Smooth muscle cell (in vitro differentiated cells): ENCODE measurements at regions not wholly inside any gene's neighbourhood (a gene's known extent, or its start where the extent isn't known, plus 50 kb on each side); places are given as distances from the start of the nearest gene placed in this dataset.

Experiments
- DNase-seq: peaks from one replicate; lab custom pipeline; 2025; ENCODE audit not compliant: unreplicated experiment; lab: John Stamatoyannopoulos, UW
- H2AFZ ChIP-seq: fragments of 200-600 bp; sonication (generic); 2 replicates; pipeline ENCODE4 v1.6.0; 2016; ENCODE audit warnings: antibody characterized with exemption, low read depth, mild to moderate bottlenecking
- H3F3A ChIP-seq: fragments of 200-600 bp; sonication (generic); 2 replicates; pipeline ENCODE4 v1.6.0; 2017; ENCODE audit warnings: antibody characterized with exemption, low read depth
- H3K27ac ChIP-seq: fragments of 200-600 bp; sonication (generic); 2 replicates; pipeline ENCODE4 v1.5.1; 2016; ENCODE audit warnings: low read depth, mild to moderate bottlenecking
- H3K27me3 ChIP-seq: fragments of 200-600 bp; sonication (generic); 2 replicates; pipeline ENCODE4 v1.6.1; 2016; ENCODE audit warnings: low read depth, mild to moderate bottlenecking
- H3K36me3 ChIP-seq: fragments of 200-600 bp; sonication (generic); 2 replicates; pipeline ENCODE4 v1.5.1; 2016; ENCODE audit warnings: low read depth
- H3K4me1 ChIP-seq: fragments of 200-600 bp; sonication (generic); 2 replicates; pipeline ENCODE4 v1.5.1; 2016; ENCODE audit warnings: low read depth
- H3K4me2 ChIP-seq: fragments of 200-600 bp; sonication (generic); 2 replicates; pipeline ENCODE4 v1.6.0; 2016; ENCODE audit warnings: mild to moderate bottlenecking
- H3K4me3 ChIP-seq: fragments of 200-600 bp; sonication (generic); 2 replicates; pipeline ENCODE4 v1.5.1; 2016; ENCODE audit warnings: mild to moderate bottlenecking
- H3K79me2 ChIP-seq: fragments of 200-600 bp; sonication (generic); 2 replicates; pipeline ENCODE4 v1.6.0; 2016; ENCODE audit warnings: low read depth, mild to moderate bottlenecking
- H3K9ac ChIP-seq: fragments of 200-600 bp; sonication (generic); 2 replicates; pipeline ENCODE4 v1.6.0; 2016; ENCODE audit warnings: low read depth
- H3K9me3 ChIP-seq: fragments of 200-600 bp; sonication (generic); replicated peaks from 2 replicates; pipeline ENCODE4 v1.5.1; 2016; ENCODE audit warnings: low read depth
- H4K20me1 ChIP-seq: fragments of 200-600 bp; sonication (generic); 2 replicates; pipeline ENCODE4 v1.6.0; 2016; ENCODE audit warnings: low read depth
- WGBS: methylation state at CpG from one replicate; pipeline ENCODE4 v1.1.7; 2016; ENCODE audit warnings: low lambda C conversion rate; 5-methylcytosine and 5-hydroxymethylcytosine counted together
- TF ChIP-seq, protein P1 (sequence below): fragments of 200-600 bp; sonication (generic); IDR thresholded peaks from 2 replicates; pipeline ENCODE4 v1.5.1; 2017; ENCODE audit warnings: borderline replicate concordance, mild to moderate bottlenecking, antibody characterized with exemption; ENCODE audit not compliant: insufficient read depth, poor library complexity, severe bottlenecking

DNA sequence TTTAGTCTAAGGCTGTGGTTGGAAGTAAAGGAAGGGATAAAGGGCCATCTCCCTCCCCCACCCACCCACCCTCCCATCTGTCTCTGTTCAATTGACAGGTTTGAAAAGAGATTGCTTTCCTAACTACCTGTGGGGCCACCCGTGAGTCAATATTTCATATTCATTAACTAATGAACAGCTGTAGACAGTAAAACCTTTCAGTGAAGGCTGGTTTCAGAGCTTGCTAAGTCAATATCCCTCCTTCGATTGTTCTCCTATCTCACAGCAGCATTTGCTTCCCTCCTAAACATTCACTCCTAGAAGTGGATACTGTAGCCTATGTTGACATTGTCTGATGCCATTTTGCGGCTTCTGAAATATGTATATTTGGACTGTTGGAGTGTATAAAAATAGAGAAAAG is 85.9 kb upstream of the SYNPR start:
- Histone ChIP-seq H3K4me1 (no peaks in the 10 kb centered on the region), H3K27ac (no peak overlapping the region), H3K4me2 (no peak overlapping the region), H3K4me3 (no peak overlapping the region), H3F3A (no peaks in the 10 kb centered on the region), H3K79me2 (no peaks in the 10 kb centered on the region), H2AFZ (no peak overlapping the region), H4K20me1 (no peaks in the 10 kb centered on the region), H3K27me3 (peaks cover 4% of the 10 kb centered on the region), H3K9me3 (no peaks in the 10 kb centered on the region), H3K36me3 (no peaks in the 10 kb centered on the region), H3K9ac (no peak overlapping the region)
- TF ChIP-seq, protein P1, sequence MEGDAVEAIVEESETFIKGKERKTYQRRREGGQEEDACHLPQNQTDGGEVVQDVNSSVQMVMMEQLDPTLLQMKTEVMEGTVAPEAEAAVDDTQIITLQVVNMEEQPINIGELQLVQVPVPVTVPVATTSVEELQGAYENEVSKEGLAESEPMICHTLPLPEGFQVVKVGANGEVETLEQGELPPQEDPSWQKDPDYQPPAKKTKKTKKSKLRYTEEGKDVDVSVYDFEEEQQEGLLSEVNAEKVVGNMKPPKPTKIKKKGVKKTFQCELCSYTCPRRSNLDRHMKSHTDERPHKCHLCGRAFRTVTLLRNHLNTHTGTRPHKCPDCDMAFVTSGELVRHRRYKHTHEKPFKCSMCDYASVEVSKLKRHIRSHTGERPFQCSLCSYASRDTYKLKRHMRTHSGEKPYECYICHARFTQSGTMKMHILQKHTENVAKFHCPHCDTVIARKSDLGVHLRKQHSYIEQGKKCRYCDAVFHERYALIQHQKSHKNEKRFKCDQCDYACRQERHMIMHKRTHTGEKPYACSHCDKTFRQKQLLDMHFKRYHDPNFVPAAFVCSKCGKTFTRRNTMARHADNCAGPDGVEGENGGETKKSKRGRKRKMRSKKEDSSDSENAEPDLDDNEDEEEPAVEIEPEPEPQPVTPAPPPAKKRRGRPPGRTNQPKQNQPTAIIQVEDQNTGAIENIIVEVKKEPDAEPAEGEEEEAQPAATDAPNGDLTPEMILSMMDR, result no peak
- no peak for DNase-seq
- 87% methylated on average over 3 of the region's 3 CpGs for WGBS

GRCh38 chr3:63193647-63194046 is 84.5 kb upstream of the SYNPR start:
- H3F3A ChIP-seq, result no peaks in the 10 kb centered on the region
- no peak overlapping the region for H3K4me3 ChIP-seq
- H3K9me3 ChIP-seq, result no peaks in the 10 kb centered on the region
- H2AFZ ChIP-seq, result no peak overlapping the region
- no peak for DNase-seq
- TF ChIP-seq, protein P1, result peak; percentile 68
- WGBS, result 21% methylated on average over 3 of the region's 3 CpGs
- H4K20me1 ChIP-seq, result no peaks in the 10 kb centered on the region
- H3K4me1 ChIP-seq, result no peaks in the 10 kb centered on the region
- H3K9ac ChIP-seq, result no peak overlapping the region
- no peak overlapping the region for H3K27ac ChIP-seq
- H3K79me2 ChIP-seq, result no peaks in the 10 kb centered on the region
- no peak overlapping the region for H3K4me2 ChIP-seq
- H3K27me3 ChIP-seq, result no peaks in the 10 kb centered on the region
- no peaks in the 10 kb centered on the region for H3K36me3 ChIP-seq

DNA sequence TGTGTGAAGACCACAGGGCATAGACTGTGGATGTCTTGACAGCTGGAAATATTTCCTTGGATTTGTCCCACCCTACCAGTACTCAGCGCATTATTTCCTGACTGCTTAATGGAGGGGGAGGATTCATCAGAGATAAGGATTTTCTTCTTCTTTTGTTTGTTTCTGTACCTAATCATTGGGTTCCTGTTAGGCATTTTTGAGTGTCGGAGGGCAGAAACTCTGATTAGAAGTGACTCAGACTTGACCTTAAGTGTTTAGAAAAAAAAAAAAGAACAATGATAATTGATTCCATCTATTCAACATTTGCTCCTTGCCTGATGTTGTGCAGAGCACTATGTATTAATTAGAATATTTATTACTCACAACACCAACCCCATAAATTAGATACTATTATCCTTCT is 78.5 kb upstream of the SYNPR start:
- Histone ChIP-seq H3K27ac (no peak overlapping the region), H3K79me2 (no peaks in the 10 kb centered on the region), H2AFZ (no peak overlapping the region), H3K9me3 (no peaks in the 10 kb centered on the region), H3K27me3 (no peaks in the 10 kb centered on the region), H3K9ac (no peak overlapping the region), H4K20me1 (no peaks in the 10 kb centered on the region), H3K4me3 (no peak overlapping the region), H3K36me3 (no peaks in the 10 kb centered on the region), H3K4me2 (no peak overlapping the region), H3F3A (no peaks in the 10 kb centered on the region), H3K4me1 (no peaks in the 10 kb centered on the region)
- DNase-seq, result no peak
- WGBS, result 42% methylated on average over 2 of the region's 2 CpGs
- TF ChIP-seq, protein P1, result no peak

GRCh38 chr3:63202529-63202928 is 75.6 kb upstream of the SYNPR start:
- 100% methylated on average over 1 of the region's 1 CpG for WGBS
- TF ChIP-seq, protein P1, result no peak
- Histone ChIP-seq H3K27me3 (no peaks in the 10 kb centered on the region), H3K36me3 (no peaks in the 10 kb centered on the region), H3K27ac (no peak overlapping the region), H4K20me1 (no peaks in the 10 kb centered on the region), H3K4me2 (no peak overlapping the region), H3K79me2 (no peaks in the 10 kb centered on the region), H2AFZ (no peak overlapping the region), H3K9ac (no peak overlapping the region), H3K9me3 (no peaks in the 10 kb centered on the region), H3K4me3 (no peak overlapping the region), H3F3A (no peaks in the 10 kb centered on the region), H3K4me1 (no peaks in the 10 kb centered on the region)
- no peak for DNase-seq
